ENCODE measurements at regions not wholly inside any gene's neighbourhood (a gene's known extent, or its start where the extent isn't known, plus 50 kb on each side); places are given as distances from the start of the nearest gene placed in this dataset.

DNA sequence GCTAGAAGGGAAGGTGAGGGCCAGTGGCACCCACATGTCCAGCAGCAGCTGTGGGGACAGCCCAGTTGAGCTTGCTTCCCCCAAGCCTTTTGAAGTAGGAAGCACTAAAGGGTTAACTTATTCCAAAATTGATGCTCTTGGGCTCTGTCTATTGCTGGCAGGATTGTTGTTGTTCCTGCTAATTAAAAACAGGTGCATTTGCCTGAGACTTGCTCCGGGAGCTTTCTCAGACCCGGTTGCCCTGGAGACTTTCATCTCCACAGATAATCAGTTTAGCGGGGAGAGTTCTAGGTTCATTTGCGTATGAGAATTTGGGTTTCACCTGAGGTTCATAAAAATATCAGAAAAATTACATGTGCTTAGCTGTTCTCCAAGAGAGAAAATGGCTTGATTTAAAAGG lies 277.3 kb downstream of the LRATD1 start:
- TF ChIP-seq, protein P1, sequence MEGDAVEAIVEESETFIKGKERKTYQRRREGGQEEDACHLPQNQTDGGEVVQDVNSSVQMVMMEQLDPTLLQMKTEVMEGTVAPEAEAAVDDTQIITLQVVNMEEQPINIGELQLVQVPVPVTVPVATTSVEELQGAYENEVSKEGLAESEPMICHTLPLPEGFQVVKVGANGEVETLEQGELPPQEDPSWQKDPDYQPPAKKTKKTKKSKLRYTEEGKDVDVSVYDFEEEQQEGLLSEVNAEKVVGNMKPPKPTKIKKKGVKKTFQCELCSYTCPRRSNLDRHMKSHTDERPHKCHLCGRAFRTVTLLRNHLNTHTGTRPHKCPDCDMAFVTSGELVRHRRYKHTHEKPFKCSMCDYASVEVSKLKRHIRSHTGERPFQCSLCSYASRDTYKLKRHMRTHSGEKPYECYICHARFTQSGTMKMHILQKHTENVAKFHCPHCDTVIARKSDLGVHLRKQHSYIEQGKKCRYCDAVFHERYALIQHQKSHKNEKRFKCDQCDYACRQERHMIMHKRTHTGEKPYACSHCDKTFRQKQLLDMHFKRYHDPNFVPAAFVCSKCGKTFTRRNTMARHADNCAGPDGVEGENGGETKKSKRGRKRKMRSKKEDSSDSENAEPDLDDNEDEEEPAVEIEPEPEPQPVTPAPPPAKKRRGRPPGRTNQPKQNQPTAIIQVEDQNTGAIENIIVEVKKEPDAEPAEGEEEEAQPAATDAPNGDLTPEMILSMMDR (IDR thresholded peaks at IDR 0.05; ENCODE audit: low read depth, low read length), result no peak
- no peak for TF ChIP-seq EZH2phosphoT487 (IDR thresholded peaks at IDR 0.05; ENCODE audit: low read depth)
